ENCODE measurements at regions not wholly inside any gene's neighbourhood (a gene's known extent, or its start where the extent isn't known, plus 50 kb on each side); places are given as distances from the start of the nearest gene placed in this dataset.

DNA sequence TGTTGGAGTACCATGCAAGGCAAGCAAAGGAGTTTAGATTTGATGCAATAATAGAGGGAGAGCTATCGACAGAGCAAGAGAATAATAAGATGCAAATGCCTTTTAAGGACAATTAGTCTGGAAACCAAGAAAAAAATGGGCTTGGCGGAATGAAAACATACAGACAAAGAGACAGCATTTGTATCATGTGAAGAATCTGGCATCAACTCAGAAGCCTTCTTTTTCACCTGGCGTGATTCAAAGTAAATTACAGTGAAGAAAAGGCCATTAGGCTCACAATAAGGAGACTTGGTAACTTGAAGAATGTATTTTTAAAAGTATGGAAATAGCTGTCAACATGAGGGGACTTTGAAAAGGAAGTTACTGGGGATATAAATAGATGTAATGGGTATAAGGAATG lies 521.2 kb upstream of the GOLIM4 start:
- no peak overlapping the region for H3K4me3 ChIP-seq
- no peak overlapping the region for H3K27ac ChIP-seq
- TF ChIP-seq, protein P1, sequence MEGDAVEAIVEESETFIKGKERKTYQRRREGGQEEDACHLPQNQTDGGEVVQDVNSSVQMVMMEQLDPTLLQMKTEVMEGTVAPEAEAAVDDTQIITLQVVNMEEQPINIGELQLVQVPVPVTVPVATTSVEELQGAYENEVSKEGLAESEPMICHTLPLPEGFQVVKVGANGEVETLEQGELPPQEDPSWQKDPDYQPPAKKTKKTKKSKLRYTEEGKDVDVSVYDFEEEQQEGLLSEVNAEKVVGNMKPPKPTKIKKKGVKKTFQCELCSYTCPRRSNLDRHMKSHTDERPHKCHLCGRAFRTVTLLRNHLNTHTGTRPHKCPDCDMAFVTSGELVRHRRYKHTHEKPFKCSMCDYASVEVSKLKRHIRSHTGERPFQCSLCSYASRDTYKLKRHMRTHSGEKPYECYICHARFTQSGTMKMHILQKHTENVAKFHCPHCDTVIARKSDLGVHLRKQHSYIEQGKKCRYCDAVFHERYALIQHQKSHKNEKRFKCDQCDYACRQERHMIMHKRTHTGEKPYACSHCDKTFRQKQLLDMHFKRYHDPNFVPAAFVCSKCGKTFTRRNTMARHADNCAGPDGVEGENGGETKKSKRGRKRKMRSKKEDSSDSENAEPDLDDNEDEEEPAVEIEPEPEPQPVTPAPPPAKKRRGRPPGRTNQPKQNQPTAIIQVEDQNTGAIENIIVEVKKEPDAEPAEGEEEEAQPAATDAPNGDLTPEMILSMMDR (IDR thresholded peaks at IDR 0.05) = no peak
- no peaks in the 10 kb centered on the region for H3K9me3 ChIP-seq
- ATAC-seq (no peak), DNase-seq (no peak)
- intact Hi-C loops (cut with DNase I) = no loop called here
- H3K36me3 ChIP-seq = no peaks in the 10 kb centered on the region
- no peaks in the 10 kb centered on the region for H3K4me1 ChIP-seq
- H3K27me3 ChIP-seq = no peaks in the 10 kb centered on the region

DNA sequence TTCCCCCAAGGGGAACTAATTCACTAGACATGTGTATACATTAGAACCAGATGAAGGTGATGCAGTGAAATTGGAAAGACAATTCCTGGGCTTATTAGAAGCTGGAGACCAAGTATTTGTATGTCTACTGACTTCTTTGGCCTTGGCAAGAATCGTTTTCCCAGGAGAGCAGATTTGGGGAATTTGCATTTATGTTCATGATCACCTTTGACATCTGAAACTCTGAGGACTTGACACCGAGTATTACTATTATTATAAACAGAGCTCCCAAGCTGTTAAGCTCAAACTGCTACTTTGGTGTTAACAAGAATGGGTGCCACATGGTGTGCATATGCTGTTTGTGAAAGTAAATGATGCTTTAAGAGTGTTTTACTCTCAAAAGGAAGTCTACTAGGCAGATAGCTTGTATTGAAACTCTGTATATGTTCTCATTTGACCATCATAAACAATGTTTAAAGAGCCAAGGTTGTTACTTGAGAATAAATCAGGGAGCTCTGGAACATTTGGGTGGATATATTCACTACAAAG lies 519.8 kb upstream of the GOLIM4 start:
- TF ChIP-seq, protein P1 (IDR thresholded peaks at IDR 0.05) = no peak
- DNase-seq (no peak), ATAC-seq (no peak)
- H3K4me1 ChIP-seq = no peaks in the 10 kb centered on the region
- no peaks in the 10 kb centered on the region for H3K36me3 ChIP-seq
- H3K27ac ChIP-seq = no peak overlapping the region
- H3K9me3 ChIP-seq = no peaks in the 10 kb centered on the region
- no peaks in the 10 kb centered on the region for H3K27me3 ChIP-seq
- intact Hi-C loops (cut with DNase I) = no loop called here
- H3K4me3 ChIP-seq = no peak overlapping the region

DNA sequence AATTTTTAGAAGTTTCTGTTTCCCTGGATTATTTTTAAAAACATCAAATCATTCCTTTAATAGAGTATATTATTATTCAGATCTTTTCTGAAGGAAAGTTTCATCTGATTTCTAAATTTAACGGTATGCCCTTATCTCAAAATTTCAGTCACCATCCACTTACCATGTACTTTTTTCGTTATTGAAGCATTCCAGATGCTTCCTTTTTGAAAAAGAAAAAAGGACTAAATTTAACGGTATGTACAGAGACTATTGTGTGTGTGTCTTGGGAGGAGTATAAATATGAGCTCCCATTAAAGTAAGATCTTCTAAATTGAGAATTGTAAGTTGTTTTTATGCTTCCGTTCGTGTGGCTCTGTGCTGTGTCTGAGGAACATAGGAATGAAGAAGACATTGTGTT lies 517.4 kb upstream of the GOLIM4 start:
- H3K4me1 ChIP-seq = no peaks in the 10 kb centered on the region
- no peak for ATAC-seq
- H3K36me3 ChIP-seq = no peaks in the 10 kb centered on the region
- no peaks in the 10 kb centered on the region for H3K9me3 ChIP-seq
- no peak overlapping the region for H3K27ac ChIP-seq
- no peak overlapping the region for H3K4me3 ChIP-seq
- no peak for DNase-seq
- intact Hi-C loops (cut with DNase I) = no loop called here
- TF ChIP-seq, protein P1 (IDR thresholded peaks at IDR 0.05) = no peak
- no peaks in the 10 kb centered on the region for H3K27me3 ChIP-seq

DNA sequence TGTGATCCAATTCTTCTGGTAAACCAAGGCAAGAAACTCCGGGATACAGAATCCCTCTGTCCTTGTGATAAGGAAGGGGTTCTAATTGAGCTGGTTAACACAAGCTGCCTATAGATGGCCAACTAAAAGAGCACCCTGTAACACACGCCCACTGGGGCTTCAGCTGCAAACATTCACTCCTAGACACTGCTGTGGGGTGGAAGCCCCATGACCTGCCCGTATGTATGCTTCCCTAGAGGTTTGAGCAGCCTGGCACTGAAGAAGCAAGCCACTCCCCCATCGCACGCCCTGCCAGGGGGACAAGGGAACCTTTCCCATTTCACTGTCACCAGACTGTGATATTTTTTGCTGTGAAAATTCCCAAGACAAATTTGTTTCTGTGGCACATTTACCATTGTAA lies 516.9 kb upstream of the GOLIM4 start:
- no peaks in the 10 kb centered on the region for H3K9me3 ChIP-seq
- no peaks in the 10 kb centered on the region for H3K4me1 ChIP-seq
- H3K27me3 ChIP-seq = no peaks in the 10 kb centered on the region
- intact Hi-C loops (cut with DNase I) = no loop called here
- no peaks in the 10 kb centered on the region for H3K36me3 ChIP-seq
- ATAC-seq (no peak), DNase-seq (no peak)
- no peak overlapping the region for H3K27ac ChIP-seq
- TF ChIP-seq, protein P1 (IDR thresholded peaks at IDR 0.05) = no peak
- H3K4me3 ChIP-seq = no peak overlapping the region

DNA sequence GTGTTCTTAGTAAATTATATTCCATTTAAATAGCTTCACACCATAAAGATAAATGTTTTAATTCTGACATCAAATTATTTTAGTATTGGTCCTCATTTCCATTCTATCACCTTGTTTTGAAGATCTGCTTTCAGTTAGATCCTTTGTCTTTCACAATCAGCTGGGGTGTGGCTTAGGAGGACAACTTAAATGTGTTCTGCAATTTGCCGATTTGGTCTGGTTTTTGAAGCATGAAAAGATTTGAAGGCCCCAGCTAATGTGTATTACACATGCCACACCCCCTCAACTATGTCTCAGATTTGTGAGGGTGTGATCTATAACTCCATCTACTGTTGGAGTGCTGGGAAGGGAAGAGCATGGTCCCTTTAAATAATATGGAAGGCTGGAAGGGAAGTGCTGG lies 516.1 kb upstream of the GOLIM4 start:
- no peaks in the 10 kb centered on the region for H3K36me3 ChIP-seq
- no peak overlapping the region for H3K27ac ChIP-seq
- H3K27me3 ChIP-seq = no peaks in the 10 kb centered on the region
- H3K9me3 ChIP-seq = no peaks in the 10 kb centered on the region
- H3K4me1 ChIP-seq = no peaks in the 10 kb centered on the region
- H3K4me3 ChIP-seq = no peak overlapping the region
- intact Hi-C loops (cut with DNase I) = no loop called here
- TF ChIP-seq, protein P1 (IDR thresholded peaks at IDR 0.05) = no peak
- ATAC-seq = no peak
- DNase-seq = no peak

Measured in left lung (tissue), 4 donors.